ENCODE measurements at regions not wholly inside any gene's neighbourhood (a gene's known extent, or its start where the extent isn't known, plus 50 kb on each side); places are given as distances from the start of the nearest gene placed in this dataset.

DNA sequence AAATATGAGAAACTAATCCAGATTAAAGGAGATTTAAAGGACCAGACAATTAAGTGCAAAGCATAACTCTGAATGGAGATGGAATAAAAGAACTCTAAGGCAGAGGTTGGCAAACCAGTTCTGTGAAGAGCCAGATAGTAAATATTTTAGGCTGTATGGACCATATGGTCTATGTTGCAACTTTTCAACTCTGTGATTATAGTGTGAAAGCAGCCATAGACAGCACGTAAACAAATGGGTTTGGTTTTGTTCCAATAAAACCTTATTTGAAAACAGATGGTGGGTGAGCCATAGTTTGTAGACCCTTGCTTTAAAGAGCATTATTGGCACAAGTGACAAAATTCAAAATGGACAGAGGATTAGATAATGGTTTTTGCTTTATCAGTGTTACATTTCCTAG is 884.1 kb downstream of the CCSER2 start:
- TF ChIP-seq, protein P1, sequence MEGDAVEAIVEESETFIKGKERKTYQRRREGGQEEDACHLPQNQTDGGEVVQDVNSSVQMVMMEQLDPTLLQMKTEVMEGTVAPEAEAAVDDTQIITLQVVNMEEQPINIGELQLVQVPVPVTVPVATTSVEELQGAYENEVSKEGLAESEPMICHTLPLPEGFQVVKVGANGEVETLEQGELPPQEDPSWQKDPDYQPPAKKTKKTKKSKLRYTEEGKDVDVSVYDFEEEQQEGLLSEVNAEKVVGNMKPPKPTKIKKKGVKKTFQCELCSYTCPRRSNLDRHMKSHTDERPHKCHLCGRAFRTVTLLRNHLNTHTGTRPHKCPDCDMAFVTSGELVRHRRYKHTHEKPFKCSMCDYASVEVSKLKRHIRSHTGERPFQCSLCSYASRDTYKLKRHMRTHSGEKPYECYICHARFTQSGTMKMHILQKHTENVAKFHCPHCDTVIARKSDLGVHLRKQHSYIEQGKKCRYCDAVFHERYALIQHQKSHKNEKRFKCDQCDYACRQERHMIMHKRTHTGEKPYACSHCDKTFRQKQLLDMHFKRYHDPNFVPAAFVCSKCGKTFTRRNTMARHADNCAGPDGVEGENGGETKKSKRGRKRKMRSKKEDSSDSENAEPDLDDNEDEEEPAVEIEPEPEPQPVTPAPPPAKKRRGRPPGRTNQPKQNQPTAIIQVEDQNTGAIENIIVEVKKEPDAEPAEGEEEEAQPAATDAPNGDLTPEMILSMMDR (IDR thresholded peaks at IDR 0.05; ENCODE audit: insufficient read depth, low read length, poor library complexity, severe bottlenecking): no peak
- TF ChIP-seq EZH2phosphoT487 (conservative IDR thresholded peaks at IDR 0.05; ENCODE audit: low read length): no peak
